Stimulated activated effector memory CD8-positive, alpha-beta T cell treated with anti-CD3 and anti-CD28 coated beads, Interleukin-12 subunit alpha, Interleukin-12 subunit beta, amount 100 ng/mL, for 72 hours (primary cell): ENCODE measurements at regions not wholly inside any gene's neighbourhood (a gene's known extent, or its start where the extent isn't known, plus 50 kb on each side); places are given as distances from the start of the nearest gene placed in this dataset.
"Not testable (repeated sequence)": the region's sequence is repeated elsewhere in the genome, so short reads cannot be mapped to it uniquely, and the experiment has no call there.

ENCODE experiments used
- ATAC-seq: fragments of 150-1000 bp; cut with Tn5 transposase; 2 replicates; pipeline ENCODE4 v1.10.0; 2021
- DNase-seq, 2 donors: peaks; one replicate each; pipeline ENCODE4 v3.0.0; 2021 to 2022; ENCODE audit warnings: low spot score in 2 of 2
- H3K27ac Mint-ChIP-seq: one replicate; pipeline ENCODE4 v1.8.0; 2022; ENCODE audit warnings: mild to moderate bottlenecking, mixed read lengths
- H3K36me3 Mint-ChIP-seq: one replicate; pipeline ENCODE4 v1.8.0; 2022; ENCODE audit warnings: mild to moderate bottlenecking, mixed read lengths
- H3K4me1 Mint-ChIP-seq: one replicate; pipeline ENCODE4 v1.8.0; 2022; ENCODE audit warnings: mixed read lengths
- H3K4me3 Mint-ChIP-seq: one replicate; pipeline ENCODE4 v1.8.0; 2022; ENCODE audit warnings: mild to moderate bottlenecking, mixed read lengths
- H3K9me3 Mint-ChIP-seq: one replicate; pipeline ENCODE4 v1.8.0; 2022; ENCODE audit warnings: mixed read lengths

- H3K4me3 Mint-ChIP-seq, H3K4me1 Mint-ChIP-seq, ATAC-seq, DNase-seq, H3K27ac Mint-ChIP-seq, H3K36me3 Mint-ChIP-seq: not testable (repeated sequence)
- H3K9me3 Mint-ChIP-seq = peaks cover 24% of the 10 kb centered on the region
These were observed 213.1 kb upstream of the KCNN2 start for GRCh38 chr5:114148728-114149127.

DNA sequence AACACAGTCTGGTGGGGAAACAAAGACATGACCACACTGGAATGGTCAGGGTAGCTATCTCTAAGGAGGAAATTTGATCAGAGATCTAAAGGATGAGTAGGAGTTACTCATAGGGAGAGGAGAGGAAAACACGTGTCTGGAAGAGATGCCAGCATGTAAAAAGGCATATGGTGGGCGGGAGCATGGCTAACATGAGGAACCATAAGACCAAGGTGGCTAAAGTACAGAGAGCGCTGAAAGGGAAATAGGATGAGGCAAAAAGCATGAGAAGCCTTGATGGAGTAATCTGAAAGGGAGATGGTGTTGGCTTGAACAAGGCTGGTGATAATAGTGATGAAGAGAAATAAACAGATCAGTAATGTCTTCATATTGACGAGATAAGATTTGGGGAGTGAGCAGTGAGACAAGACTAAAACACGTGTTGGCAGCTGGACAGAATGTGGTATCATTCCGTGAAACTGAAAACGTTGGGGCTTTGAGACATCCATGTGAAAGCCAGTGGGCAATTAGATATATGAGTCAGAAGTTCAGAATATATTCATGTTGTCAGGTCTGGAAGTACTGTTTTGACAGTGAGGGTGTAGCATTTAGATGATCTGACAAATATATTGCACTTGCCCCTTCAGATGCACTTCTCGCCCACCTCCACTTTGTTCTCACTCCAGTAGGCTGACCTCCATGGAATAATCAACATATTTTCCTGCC is 209.1 kb upstream of the KCNN2 start:
- no peaks in the 10 kb centered on the region for H3K36me3 Mint-ChIP-seq
- no peaks in the 10 kb centered on the region for H3K4me1 Mint-ChIP-seq
- DNase-seq (no peak), ATAC-seq (no peak)
- H3K4me3 Mint-ChIP-seq = no peak overlapping the region
- H3K9me3 Mint-ChIP-seq = peaks cover 25% of the 10 kb centered on the region
- no peak overlapping the region for H3K27ac Mint-ChIP-seq

GRCh38 chr5:114153392-114153791 is 208.5 kb upstream of the KCNN2 start:
- H3K27ac Mint-ChIP-seq = no peak overlapping the region
- no peak overlapping the region for H3K4me3 Mint-ChIP-seq
- no peaks in the 10 kb centered on the region for H3K4me1 Mint-ChIP-seq
- H3K9me3 Mint-ChIP-seq = peaks cover 23% of the 10 kb centered on the region
- ATAC-seq (peak; percentile 8), DNase-seq (no peak)
- no peaks in the 10 kb centered on the region for H3K36me3 Mint-ChIP-seq

DNA sequence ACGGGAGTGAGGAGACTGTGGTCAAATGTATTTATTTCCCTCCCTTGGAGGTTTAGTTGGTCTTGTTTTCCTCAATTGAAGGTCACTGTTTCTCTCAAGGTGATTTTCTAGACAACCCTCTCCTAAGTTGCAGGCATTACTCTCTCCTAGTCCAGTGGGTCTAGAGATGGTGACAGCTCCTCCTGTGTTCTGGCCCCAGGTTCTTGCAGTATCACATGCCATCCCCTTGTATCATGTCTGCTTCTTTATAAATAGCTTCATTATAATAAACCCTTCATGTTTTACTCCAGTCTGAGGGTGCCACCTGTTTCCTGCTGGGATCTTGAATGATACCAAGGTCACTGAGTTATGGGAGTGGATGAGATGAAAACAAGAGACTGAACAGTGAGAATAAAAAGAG is 208.0 kb upstream of the KCNN2 start:
- Mint-ChIP-seq H3K27ac (no peak overlapping the region), H3K9me3 (peaks cover 18% of the 10 kb centered on the region), H3K4me3 (no peak overlapping the region), H3K4me1 (no peaks in the 10 kb centered on the region), H3K36me3 (no peaks in the 10 kb centered on the region)
- DNase-seq (no peak), ATAC-seq (peak; percentile 19)

DNA sequence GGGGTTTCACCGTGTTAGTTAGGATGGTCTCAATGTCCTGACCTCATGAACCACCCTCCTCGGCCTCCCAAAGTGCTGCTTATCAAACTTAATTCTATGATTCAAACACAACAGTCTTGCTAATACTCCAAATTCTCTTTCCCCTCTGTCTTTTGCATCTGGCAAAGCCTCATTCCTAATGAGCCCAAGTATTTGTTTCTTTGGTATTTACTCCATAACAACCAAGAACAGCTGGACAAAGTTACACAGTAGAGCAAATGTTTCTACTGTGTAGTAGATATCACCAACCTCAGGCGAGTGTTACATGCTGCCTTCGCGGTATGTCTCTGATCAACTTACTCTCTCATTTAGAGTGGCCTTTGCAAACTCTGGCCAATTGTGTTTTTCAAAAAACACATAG is 195.8 kb upstream of the KCNN2 start:
- peaks cover 20% of the 10 kb centered on the region for H3K9me3 Mint-ChIP-seq
- ATAC-seq (no peak), DNase-seq (no peak)
- no peak overlapping the region for H3K4me3 Mint-ChIP-seq
- no peak overlapping the region for H3K27ac Mint-ChIP-seq
- H3K4me1 Mint-ChIP-seq = no peaks in the 10 kb centered on the region
- no peaks in the 10 kb centered on the region for H3K36me3 Mint-ChIP-seq

- ATAC-seq = no peak
- no peak overlapping the region for H3K27ac Mint-ChIP-seq
- no peaks in the 10 kb centered on the region for H3K4me1 Mint-ChIP-seq
- H3K4me3 Mint-ChIP-seq = no peak overlapping the region
- DNase-seq = no peak
- peaks cover 8% of the 10 kb centered on the region for H3K9me3 Mint-ChIP-seq
- no peaks in the 10 kb centered on the region for H3K36me3 Mint-ChIP-seq
These were observed 187.7 kb upstream of the KCNN2 start for GRCh38 chr5:114174131-114174530.

- ATAC-seq (no peak), DNase-seq (no peak)
- Mint-ChIP-seq H3K9me3 (peaks cover 2% of the 10 kb centered on the region), H3K4me3 (no peak overlapping the region), H3K4me1 (no peaks in the 10 kb centered on the region), H3K36me3 (no peaks in the 10 kb centered on the region), H3K27ac (no peak overlapping the region)
These were observed 187.0 kb upstream of the KCNN2 start for GRCh38 chr5:114174837-114175236.

DNA sequence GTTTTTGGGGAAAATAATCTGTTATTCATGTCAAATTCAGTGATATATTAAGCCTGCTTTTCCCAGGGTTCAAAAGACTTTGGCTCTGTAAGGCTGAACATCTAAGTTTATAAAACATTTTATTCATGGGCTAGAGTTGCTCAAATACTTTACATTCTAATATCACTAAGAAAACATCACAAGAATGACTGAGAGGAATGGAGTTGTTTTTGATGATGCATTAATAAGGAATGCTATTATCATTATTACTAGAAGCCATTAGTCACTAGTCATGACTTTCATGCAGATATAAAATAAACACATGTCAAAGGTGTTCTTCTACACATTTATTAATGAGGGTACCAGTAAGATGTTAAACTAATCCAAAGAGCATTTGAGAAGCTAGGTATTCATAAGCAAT is 185.5 kb upstream of the KCNN2 start:
- Mint-ChIP-seq H3K9me3 (peaks cover 4% of the 10 kb centered on the region), H3K4me1 (no peaks in the 10 kb centered on the region), H3K27ac (no peak overlapping the region), H3K4me3 (no peak overlapping the region), H3K36me3 (no peaks in the 10 kb centered on the region)
- ATAC-seq (no peak), DNase-seq (no peak)

DNA sequence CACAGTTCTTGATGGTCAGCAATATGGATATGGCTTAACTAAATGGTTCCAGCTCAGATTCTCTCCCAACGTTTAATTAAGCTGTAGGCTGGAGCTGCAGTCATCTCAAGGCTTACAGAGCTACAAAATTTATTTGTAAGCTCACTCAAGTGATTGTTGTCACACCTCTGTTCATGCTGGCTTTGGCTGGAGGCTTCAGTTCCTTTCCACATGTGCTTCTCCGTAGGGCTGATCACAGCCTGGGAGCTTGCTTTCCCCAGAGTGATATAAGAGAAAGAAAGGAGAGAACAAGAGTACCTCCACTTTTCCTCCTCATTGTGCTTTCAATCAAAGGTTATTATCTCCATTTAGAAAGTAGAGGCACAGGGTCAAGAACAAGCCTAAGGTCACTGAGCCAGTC is 182.7 kb upstream of the KCNN2 start:
- Mint-ChIP-seq H3K4me1 (no peaks in the 10 kb centered on the region), H3K4me3 (no peak overlapping the region), H3K9me3 (peaks cover 2% of the 10 kb centered on the region), H3K27ac (no peak overlapping the region), H3K36me3 (no peaks in the 10 kb centered on the region)
- ATAC-seq (no peak), DNase-seq (no peak)

GRCh38 chr5:114184006-114184405 is 177.9 kb upstream of the KCNN2 start:
- Mint-ChIP-seq H3K36me3 (no peaks in the 10 kb centered on the region), H3K4me3 (no peak overlapping the region), H3K27ac (no peak overlapping the region), H3K9me3 (peaks cover 5% of the 10 kb centered on the region), H3K4me1 (no peaks in the 10 kb centered on the region)
- no peak for DNase-seq
- no peak for ATAC-seq

- DNase-seq (no peak), ATAC-seq (no peak)
- H3K27ac Mint-ChIP-seq = no peak overlapping the region
- no peaks in the 10 kb centered on the region for H3K36me3 Mint-ChIP-seq
- H3K9me3 Mint-ChIP-seq = peaks cover 5% of the 10 kb centered on the region
- no peak overlapping the region for H3K4me3 Mint-ChIP-seq
- no peaks in the 10 kb centered on the region for H3K4me1 Mint-ChIP-seq
These were observed 176.6 kb upstream of the KCNN2 start for GRCh38 chr5:114185274-114185673.

- DNase-seq (no peak), ATAC-seq (no peak)
- no peak overlapping the region for H3K4me3 Mint-ChIP-seq
- H3K27ac Mint-ChIP-seq = no peak overlapping the region
- no peaks in the 10 kb centered on the region for H3K4me1 Mint-ChIP-seq
- H3K36me3 Mint-ChIP-seq = no peaks in the 10 kb centered on the region
- H3K9me3 Mint-ChIP-seq = peaks cover 4% of the 10 kb centered on the region
These were observed 170.4 kb upstream of the KCNN2 start for GRCh38 chr5:114191441-114191840.

DNA sequence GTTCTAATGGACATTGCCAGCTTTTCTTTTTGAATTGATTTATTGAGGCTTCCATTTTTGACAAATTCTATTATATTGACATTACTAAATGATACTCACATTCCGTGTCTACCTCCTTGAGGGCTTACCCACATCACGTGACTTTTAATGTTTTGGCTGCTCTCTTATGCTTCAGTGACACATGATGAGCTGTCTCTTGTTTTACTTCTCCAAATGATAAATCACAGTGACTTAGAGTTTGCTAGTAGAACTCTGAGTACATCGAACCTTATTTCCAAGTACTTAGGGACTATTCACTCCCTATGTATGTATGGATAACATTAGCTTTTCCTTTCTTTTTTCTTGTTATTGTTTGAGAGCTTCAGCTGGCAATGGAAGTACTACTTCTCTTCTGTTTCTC is 169.8 kb upstream of the KCNN2 start:
- Mint-ChIP-seq H3K9me3 (peaks cover 4% of the 10 kb centered on the region), H3K36me3 (no peaks in the 10 kb centered on the region), H3K27ac (no peak overlapping the region), H3K4me3 (no peak overlapping the region), H3K4me1 (no peaks in the 10 kb centered on the region)
- ATAC-seq = no peak
- no peak for DNase-seq

GRCh38 chr5:114201332-114201731 is 160.5 kb upstream of the KCNN2 start:
- DNase-seq (no peak), ATAC-seq (no peak)
- Mint-ChIP-seq H3K27ac (no peak overlapping the region), H3K9me3 (peaks cover 12% of the 10 kb centered on the region), H3K4me3 (no peak overlapping the region), H3K4me1 (no peaks in the 10 kb centered on the region), H3K36me3 (no peaks in the 10 kb centered on the region)

GRCh38 chr5:114204923-114205322 is 156.9 kb upstream of the KCNN2 start:
- DNase-seq (no peak), ATAC-seq (no peak)
- no peaks in the 10 kb centered on the region for H3K36me3 Mint-ChIP-seq
- no peaks in the 10 kb centered on the region for H3K4me1 Mint-ChIP-seq
- peaks cover 23% of the 10 kb centered on the region for H3K9me3 Mint-ChIP-seq
- no peak overlapping the region for H3K27ac Mint-ChIP-seq
- H3K4me3 Mint-ChIP-seq = no peak overlapping the region

GRCh38 chr5:114206640-114207039 is 155.2 kb upstream of the KCNN2 start:
- Mint-ChIP-seq H3K4me1 (no peaks in the 10 kb centered on the region), H3K4me3 (no peak overlapping the region), H3K27ac (no peak overlapping the region), H3K36me3 (no peaks in the 10 kb centered on the region), H3K9me3 (peaks cover 15% of the 10 kb centered on the region)
- DNase-seq (no peak), ATAC-seq (no peak)

- ATAC-seq (no peak), DNase-seq (no peak)
- H3K4me3 Mint-ChIP-seq = no peak overlapping the region
- H3K4me1 Mint-ChIP-seq = no peaks in the 10 kb centered on the region
- H3K36me3 Mint-ChIP-seq = no peaks in the 10 kb centered on the region
- H3K9me3 Mint-ChIP-seq = peaks cover 15% of the 10 kb centered on the region
- H3K27ac Mint-ChIP-seq = no peak overlapping the region
These were observed 154.3 kb upstream of the KCNN2 start for GRCh38 chr5:114207615-114208014.
